ENCODE measurements at regions not wholly inside any gene's neighbourhood (a gene's known extent, or its start where the extent isn't known, plus 50 kb on each side); places are given as distances from the start of the nearest gene placed in this dataset.

DNA sequence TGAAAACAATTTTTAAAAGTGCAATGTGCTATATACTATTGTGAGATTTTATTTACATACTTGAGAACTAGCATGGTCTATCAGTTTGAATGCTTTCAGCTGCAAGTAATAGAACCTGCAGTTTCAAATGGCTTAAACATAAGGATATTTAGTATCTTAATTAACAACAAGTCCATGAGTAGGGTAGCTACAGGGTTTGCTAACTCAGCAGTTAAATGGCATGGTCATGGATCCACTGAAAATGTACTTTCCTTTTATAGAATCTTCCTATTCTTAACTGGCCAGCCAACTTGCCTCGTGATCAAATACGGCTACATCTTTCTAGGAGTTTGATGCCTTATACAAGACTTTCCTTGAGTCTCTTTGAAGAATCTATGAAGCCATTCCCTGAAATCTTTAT, 452.8 kb upstream of the SEMA6A start:
- H3K18ac ChIP-seq (ENCODE audit: insufficient read length, low read depth, low read length), result no peak overlapping the region
- no peak overlapping the region for H4K5ac ChIP-seq (ENCODE audit: insufficient read length, low read depth, low read length)
- no peak overlapping the region for H3K56ac ChIP-seq (ENCODE audit: insufficient read length, low read depth, low read length)
- WGBS (ENCODE audit: extremely low coverage, insufficient read length, low lambda C conversion rate), result no CpG with 5 or more reads among the region's 2 CpGs
- H3K79me2 ChIP-seq (ENCODE audit: insufficient read depth, low read length), result no peaks in the 10 kb centered on the region
- no peak overlapping the region for H3K23ac ChIP-seq (ENCODE audit: insufficient read length, low read depth, low read length)
- H3K9me3 ChIP-seq (ENCODE audit: control insufficient read depth, low read depth, low read length), result no peaks in the 10 kb centered on the region
- H2BK20ac ChIP-seq (ENCODE audit: low read depth, low read length, poor library complexity, severe bottlenecking), result no peak overlapping the region
- H3K79me1 ChIP-seq (ENCODE audit: insufficient read depth, low read depth, low read length, poor library complexity, severe bottlenecking), result no peaks in the 10 kb centered on the region
- H3T11ph ChIP-seq (ENCODE audit: low read length), result no peak overlapping the region
- no peaks in the 10 kb centered on the region for H4K20me1 ChIP-seq (ENCODE audit: control insufficient read depth, insufficient read depth, insufficient read length)
- no peak overlapping the region for H3K27ac ChIP-seq (ENCODE audit: insufficient read length, low read depth, low read length)
- Mint-ChIP-seq H3K27ac (no peak overlapping the region), H3K9me3 (no peaks in the 10 kb centered on the region; a peak in 1 of 5 replicates), H3K4me1 (no peaks in the 10 kb centered on the region), H3K36me3 (ENCODE audit: insufficient read depth in 1 of 3, low read depth in 3 of 3) (peaks cover 0 to 4% (median 1%) of the 10 kb centered on the region in 3 experiments; a peak in 1 of 7 replicates), H3K27me3 (ENCODE audit: low read depth) (no peaks in the 10 kb centered on the region), H3K4me3 (no peak overlapping the region)
- no peak overlapping the region for H2AFZ ChIP-seq (ENCODE audit: low read length)
- H2BK12ac ChIP-seq (ENCODE audit: insufficient read length, low read depth, low read length), result no peak overlapping the region
- no peak overlapping the region for H4K91ac ChIP-seq (ENCODE audit: insufficient read length, low read depth, low read length)
- no peak overlapping the region for H2BK15ac ChIP-seq (ENCODE audit: low read depth, low read length)
- H4K8ac ChIP-seq (replicated peaks; ENCODE audit: insufficient read length, low read depth, low read length), result no peak overlapping the region
- no peaks in the 10 kb centered on the region for H3K27me3 ChIP-seq (ENCODE audit: insufficient read depth, low read length)
- H3K23me2 ChIP-seq (ENCODE audit: insufficient read length, low read depth, low read length, poor library complexity, severe bottlenecking), result no peaks in the 10 kb centered on the region
- H3K14ac ChIP-seq (ENCODE audit: insufficient read depth, low read length), result no peak overlapping the region
- TF ChIP-seq, protein P1, sequence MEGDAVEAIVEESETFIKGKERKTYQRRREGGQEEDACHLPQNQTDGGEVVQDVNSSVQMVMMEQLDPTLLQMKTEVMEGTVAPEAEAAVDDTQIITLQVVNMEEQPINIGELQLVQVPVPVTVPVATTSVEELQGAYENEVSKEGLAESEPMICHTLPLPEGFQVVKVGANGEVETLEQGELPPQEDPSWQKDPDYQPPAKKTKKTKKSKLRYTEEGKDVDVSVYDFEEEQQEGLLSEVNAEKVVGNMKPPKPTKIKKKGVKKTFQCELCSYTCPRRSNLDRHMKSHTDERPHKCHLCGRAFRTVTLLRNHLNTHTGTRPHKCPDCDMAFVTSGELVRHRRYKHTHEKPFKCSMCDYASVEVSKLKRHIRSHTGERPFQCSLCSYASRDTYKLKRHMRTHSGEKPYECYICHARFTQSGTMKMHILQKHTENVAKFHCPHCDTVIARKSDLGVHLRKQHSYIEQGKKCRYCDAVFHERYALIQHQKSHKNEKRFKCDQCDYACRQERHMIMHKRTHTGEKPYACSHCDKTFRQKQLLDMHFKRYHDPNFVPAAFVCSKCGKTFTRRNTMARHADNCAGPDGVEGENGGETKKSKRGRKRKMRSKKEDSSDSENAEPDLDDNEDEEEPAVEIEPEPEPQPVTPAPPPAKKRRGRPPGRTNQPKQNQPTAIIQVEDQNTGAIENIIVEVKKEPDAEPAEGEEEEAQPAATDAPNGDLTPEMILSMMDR (conservative IDR thresholded peaks at IDR 0.05), result no peak
- no peak overlapping the region for H2AK5ac ChIP-seq (ENCODE audit: insufficient read length, low read length)
- no peaks in the 10 kb centered on the region for H3K4me1 ChIP-seq (ENCODE audit: insufficient read depth, low read length)
- no peak for DNase-seq
- H3K4ac ChIP-seq (ENCODE audit: low read depth, low read length), result no peak overlapping the region
- H3K9ac ChIP-seq (ENCODE audit: extremely low read depth, insufficient read length, low read length), result no peak overlapping the region
- no peak overlapping the region for H3K4me2 ChIP-seq (ENCODE audit: insufficient read depth, insufficient read length, low read length)
- H2BK5ac ChIP-seq (ENCODE audit: insufficient read length, low read length), result no peak overlapping the region
- no peak overlapping the region for H2BK120ac ChIP-seq (ENCODE audit: low read depth, low read length, poor library complexity, severe bottlenecking)
